ENCODE measurements at regions not wholly inside any gene's neighbourhood (a gene's known extent, or its start where the extent isn't known, plus 50 kb on each side); places are given as distances from the start of the nearest gene placed in this dataset.

- no peak overlapping the region for H3K27ac ChIP-seq
- TF ChIP-seq ZFX (IDR thresholded peaks at IDR 0.05; ENCODE audit: borderline replicate concordance) (no peak), CTCF (IDR thresholded peaks at IDR 0.05) (no peak)
Measured at GRCh38 chr6:165959627-165960026, 208.0 kb downstream of the TBXT start.

GRCh38 chr6:165956874-165957273 lies 210.8 kb downstream of the TBXT start:
- H3K27ac ChIP-seq: no peak overlapping the region
- TF ChIP-seq ZFX (IDR thresholded peaks at IDR 0.05; ENCODE audit: borderline replicate concordance) (no peak), CTCF (IDR thresholded peaks at IDR 0.05) (no peak)

- no peak overlapping the region for H3K27ac ChIP-seq
- TF ChIP-seq ZFX (IDR thresholded peaks at IDR 0.05; ENCODE audit: borderline replicate concordance) (no peak), CTCF (IDR thresholded peaks at IDR 0.05) (no peak)
Measured at GRCh38 chr6:165952514-165952913, 215.1 kb downstream of the TBXT start.

GRCh38 chr6:165950316-165950715 lies 217.3 kb downstream of the TBXT start:
- no peak overlapping the region for H3K27ac ChIP-seq
- TF ChIP-seq ZFX (IDR thresholded peaks at IDR 0.05; ENCODE audit: borderline replicate concordance) (no peak), CTCF (IDR thresholded peaks at IDR 0.05) (no peak)

- H3K27ac ChIP-seq: no peak overlapping the region
- TF ChIP-seq CTCF (IDR thresholded peaks at IDR 0.05) (no peak), ZFX (IDR thresholded peaks at IDR 0.05; ENCODE audit: borderline replicate concordance) (no peak)
Measured at GRCh38 chr6:165949324-165949723, 218.3 kb downstream of the TBXT start.

- H3K27ac ChIP-seq: no peak overlapping the region
- TF ChIP-seq ZFX (IDR thresholded peaks at IDR 0.05; ENCODE audit: borderline replicate concordance) (no peak), CTCF (IDR thresholded peaks at IDR 0.05) (no peak)
Measured at GRCh38 chr6:165944002-165944466, 223.6 kb downstream of the TBXT start.

- no peak overlapping the region for H3K27ac ChIP-seq
- TF ChIP-seq CTCF (IDR thresholded peaks at IDR 0.05): no peak
- no peak for TF ChIP-seq ZFX (IDR thresholded peaks at IDR 0.05; ENCODE audit: borderline replicate concordance)
Measured at GRCh38 chr6:165941786-165942185, 225.9 kb downstream of the TBXT start.
